ENCODE measurements at regions not wholly inside any gene's neighbourhood (a gene's known extent, or its start where the extent isn't known, plus 50 kb on each side); places are given as distances from the start of the nearest gene placed in this dataset.

GRCh38 chr10:8533462-8533861 lies 479.0 kb downstream of the GATA3 start:
- no peak for TF ChIP-seq CTCF (IDR thresholded peaks at IDR 0.05; ENCODE audit: insufficient read depth, low read length, poor library complexity, severe bottlenecking)
- TF ChIP-seq EZH2phosphoT487 (conservative IDR thresholded peaks at IDR 0.05; ENCODE audit: low read length) = no peak
